Activated T-helper 17 cell treated with anti-CD3 and anti-CD28 coated beads, Interleukin-2, amount 50 U/mL, for 72 hours (primary cell): ENCODE measurements at regions not wholly inside any gene's neighbourhood (a gene's known extent, or its start where the extent isn't known, plus 50 kb on each side); places are given as distances from the start of the nearest gene placed in this dataset.

Experiments used
- ATAC-seq: fragments of 150-1000 bp; cut with Tn5 transposase; replicated peaks from 2 replicates; pipeline ENCODE4 v1.10.0; 2021; ENCODE audit warnings: mild to moderate bottlenecking, moderate library complexity
- H3K27ac Mint-ChIP-seq: one replicate; pipeline ENCODE4 v1.8.0; 2022; ENCODE audit warnings: mixed read lengths
- H3K27me3 Mint-ChIP-seq: one replicate; pipeline ENCODE4 v1.8.0; 2022; ENCODE audit warnings: mixed read lengths
- H3K36me3 Mint-ChIP-seq: one replicate; pipeline ENCODE4 v1.8.0; 2022; ENCODE audit warnings: low read depth, mild to moderate bottlenecking, mixed read lengths
- H3K4me1 Mint-ChIP-seq: one replicate; pipeline ENCODE4 v1.8.0; 2022; ENCODE audit warnings: mixed read lengths
- H3K4me3 Mint-ChIP-seq: one replicate; pipeline ENCODE4 v1.8.0; 2022; ENCODE audit warnings: mild to moderate bottlenecking, mixed read lengths
- H3K9me3 Mint-ChIP-seq: one replicate; pipeline ENCODE4 v1.8.0; 2022; ENCODE audit warnings: mixed read lengths

GRCh38 chr16:48105976-48106375 lies 49.8 kb downstream of the ABCC12 start:
- no peaks in the 10 kb centered on the region for H3K36me3 Mint-ChIP-seq
- H3K27me3 Mint-ChIP-seq: peaks cover 28% of the 10 kb centered on the region
- peaks cover 12% of the 10 kb centered on the region for H3K4me1 Mint-ChIP-seq
- no peaks in the 10 kb centered on the region for H3K9me3 Mint-ChIP-seq
- no peak overlapping the region for H3K4me3 Mint-ChIP-seq
- no peak for ATAC-seq
- no peak overlapping the region for H3K27ac Mint-ChIP-seq

GRCh38 chr16:48105456-48105855 lies 50.3 kb downstream of the ABCC12 start:
- Mint-ChIP-seq H3K9me3 (no peaks in the 10 kb centered on the region), H3K36me3 (no peaks in the 10 kb centered on the region), H3K27ac (no peak overlapping the region), H3K27me3 (peaks cover 23% of the 10 kb centered on the region), H3K4me3 (no peak overlapping the region), H3K4me1 (peaks cover 12% of the 10 kb centered on the region)
- no peak for ATAC-seq

- no peak for ATAC-seq
- Mint-ChIP-seq H3K4me3 (no peak overlapping the region), H3K4me1 (peaks cover 12% of the 10 kb centered on the region), H3K36me3 (no peaks in the 10 kb centered on the region), H3K9me3 (no peaks in the 10 kb centered on the region), H3K27ac (no peak overlapping the region), H3K27me3 (peaks cover 22% of the 10 kb centered on the region)
Measured at GRCh38 chr16:48103591-48103990, 52.2 kb downstream of the ABCC12 start.

- no peak overlapping the region for H3K4me3 Mint-ChIP-seq
- no peak for ATAC-seq
- no peaks in the 10 kb centered on the region for H3K9me3 Mint-ChIP-seq
- H3K36me3 Mint-ChIP-seq: no peaks in the 10 kb centered on the region
- H3K27ac Mint-ChIP-seq: no peak overlapping the region
- peaks cover 22% of the 10 kb centered on the region for H3K27me3 Mint-ChIP-seq
- peaks cover 12% of the 10 kb centered on the region for H3K4me1 Mint-ChIP-seq
Measured at GRCh38 chr16:48102083-48103008, 53.4 kb downstream of the ABCC12 start.

GRCh38 chr16:48101069-48101674 lies 54.6 kb downstream of the ABCC12 start:
- peak overlapping the region; percentile 45 for H3K4me3 Mint-ChIP-seq
- peak overlapping the region; percentile 53 for H3K27ac Mint-ChIP-seq
- H3K27me3 Mint-ChIP-seq: peaks cover 18% of the 10 kb centered on the region
- H3K9me3 Mint-ChIP-seq: no peaks in the 10 kb centered on the region
- H3K4me1 Mint-ChIP-seq: peaks cover 12% of the 10 kb centered on the region
- H3K36me3 Mint-ChIP-seq: no peaks in the 10 kb centered on the region
- ATAC-seq: peak; percentile 95

- ATAC-seq: no peak
- Mint-ChIP-seq H3K4me3 (no peak overlapping the region), H3K27me3 (peaks cover 18% of the 10 kb centered on the region), H3K9me3 (no peaks in the 10 kb centered on the region), H3K4me1 (peaks cover 12% of the 10 kb centered on the region), H3K36me3 (no peaks in the 10 kb centered on the region), H3K27ac (no peak overlapping the region)
Measured at GRCh38 chr16:48099455-48099854, 56.3 kb downstream of the ABCC12 start.

- peaks cover 9% of the 10 kb centered on the region for H3K27me3 Mint-ChIP-seq
- H3K36me3 Mint-ChIP-seq: no peaks in the 10 kb centered on the region
- H3K9me3 Mint-ChIP-seq: no peaks in the 10 kb centered on the region
- no peak overlapping the region for H3K27ac Mint-ChIP-seq
- no peak overlapping the region for H3K4me3 Mint-ChIP-seq
- no peak for ATAC-seq
- peaks cover 12% of the 10 kb centered on the region for H3K4me1 Mint-ChIP-seq
Measured at GRCh38 chr16:48098472-48098871, 57.3 kb downstream of the ABCC12 start.

GRCh38 chr16:48091117-48091516 lies 64.7 kb downstream of the ABCC12 start:
- H3K27ac Mint-ChIP-seq: no peak overlapping the region
- no peaks in the 10 kb centered on the region for H3K36me3 Mint-ChIP-seq
- no peaks in the 10 kb centered on the region for H3K4me1 Mint-ChIP-seq
- ATAC-seq: no peak
- no peaks in the 10 kb centered on the region for H3K9me3 Mint-ChIP-seq
- no peak overlapping the region for H3K4me3 Mint-ChIP-seq
- H3K27me3 Mint-ChIP-seq: peaks cover 17% of the 10 kb centered on the region

GRCh38 chr16:48089053-48089792 lies 66.6 kb downstream of the ABCC12 start:
- no peak overlapping the region for H3K27ac Mint-ChIP-seq
- no peaks in the 10 kb centered on the region for H3K36me3 Mint-ChIP-seq
- no peaks in the 10 kb centered on the region for H3K9me3 Mint-ChIP-seq
- H3K27me3 Mint-ChIP-seq: peaks cover 17% of the 10 kb centered on the region
- H3K4me3 Mint-ChIP-seq: no peak overlapping the region
- no peak for ATAC-seq
- H3K4me1 Mint-ChIP-seq: no peaks in the 10 kb centered on the region

GRCh38 chr16:48087639-48088038 lies 68.2 kb downstream of the ABCC12 start:
- Mint-ChIP-seq H3K36me3 (no peaks in the 10 kb centered on the region), H3K4me1 (no peaks in the 10 kb centered on the region), H3K9me3 (no peaks in the 10 kb centered on the region), H3K27ac (no peak overlapping the region), H3K27me3 (peaks cover 17% of the 10 kb centered on the region), H3K4me3 (no peak overlapping the region)
- ATAC-seq: no peak

GRCh38 chr16:48086422-48086821 lies 69.4 kb downstream of the ABCC12 start:
- Mint-ChIP-seq H3K9me3 (no peaks in the 10 kb centered on the region), H3K36me3 (no peaks in the 10 kb centered on the region), H3K27me3 (peaks cover 10% of the 10 kb centered on the region), H3K27ac (no peak overlapping the region), H3K4me3 (no peak overlapping the region), H3K4me1 (no peaks in the 10 kb centered on the region)
- no peak for ATAC-seq

GRCh38 chr16:48085729-48086128 lies 70.1 kb downstream of the ABCC12 start:
- no peaks in the 10 kb centered on the region for H3K4me1 Mint-ChIP-seq
- H3K36me3 Mint-ChIP-seq: no peaks in the 10 kb centered on the region
- no peaks in the 10 kb centered on the region for H3K9me3 Mint-ChIP-seq
- H3K4me3 Mint-ChIP-seq: no peak overlapping the region
- peaks cover 10% of the 10 kb centered on the region for H3K27me3 Mint-ChIP-seq
- ATAC-seq: no peak
- no peak overlapping the region for H3K27ac Mint-ChIP-seq

GRCh38 chr16:48084826-48085225 lies 71.0 kb downstream of the ABCC12 start:
- H3K36me3 Mint-ChIP-seq: no peaks in the 10 kb centered on the region
- no peaks in the 10 kb centered on the region for H3K4me1 Mint-ChIP-seq
- no peak overlapping the region for H3K27ac Mint-ChIP-seq

GRCh38 chr16:48082516-48082915 lies 73.3 kb downstream of the ABCC12 start:
- no peak overlapping the region for H3K4me3 Mint-ChIP-seq
- H3K9me3 Mint-ChIP-seq: peaks cover 3% of the 10 kb centered on the region
- H3K36me3 Mint-ChIP-seq: no peaks in the 10 kb centered on the region
- no peaks in the 10 kb centered on the region for H3K4me1 Mint-ChIP-seq
- no peak overlapping the region for H3K27ac Mint-ChIP-seq
- ATAC-seq: no peak
- H3K27me3 Mint-ChIP-seq: peaks cover 20% of the 10 kb centered on the region

More at GRCh38 chr16:48084826-48085225, 71.0 kb downstream of the ABCC12 start:
- H3K9me3 Mint-ChIP-seq: no peaks in the 10 kb centered on the region
- ATAC-seq: no peak
- H3K27me3 Mint-ChIP-seq: peaks cover 10% of the 10 kb centered on the region
- no peak overlapping the region for H3K4me3 Mint-ChIP-seq
